T-cell (primary cell): ENCODE measurements at regions not wholly inside any gene's neighbourhood (a gene's known extent, or its start where the extent isn't known, plus 50 kb on each side); places are given as distances from the start of the nearest gene placed in this dataset.

Source experiments
- ATAC-seq, 4 experiments: fragments of 200-7000 bp in 3 of 4; fragments of 150-1000 bp in 1 of 4; cut with Tn5 transposase; replicated peaks in 1 of 4; 1 replicate in 3 of 4; 2 replicates in 1 of 4; pipeline ENCODE4 v1.10.0; 2021; ENCODE audit warnings: moderate library complexity in 3 of 4, mild to moderate bottlenecking in 2 of 4, moderate number of reproducible peaks in 1 of 4
- CTCF ChIA-PET, 2 donors: fragments of 300-600 bp; sonication (Branson Sonifier 250); formaldehyde crosslinking; loops; one replicate each; lab custom pipeline; 2022; ENCODE audit warnings: antibody characterized with exemption in 2 of 2; lab: Charles Lee
- POLR2A ChIA-PET, 2 donors: fragments of 300-600 bp; sonication (Branson Sonifier 250); formaldehyde crosslinking; loops; one replicate each; lab custom pipeline; 2022; ENCODE audit warnings: antibody characterized with exemption in 2 of 2; lab: Charles Lee
- DNase-seq, 35 experiments: peaks; one replicate each; pipeline versions ENCODE4 v3.0.0 to v3.0.0-alpha.2; 2013 to 2023
- H3K27ac ChIP-seq: one replicate; pipeline ENCODE4 v1.5.1; 2013; ENCODE audit warnings: low read length
- H3K27me3 ChIP-seq, 2 experiments: replicated peaks in 1 of 2; 1 replicate in 1 of 2; 2 replicates in 1 of 2; pipeline versions ENCODE4 v1.6.1 to v1.7.0; 2013; ENCODE audit warnings: low read length in 1 of 2, mixed read lengths in 1 of 2; ENCODE audit not compliant: control insufficient read depth in 2 of 2, insufficient read depth in 2 of 2; ENCODE audit errors: extremely low read depth in 1 of 2
- H3K36me3 ChIP-seq, 2 donors: 1 replicate in 1 of 2; 2 replicates in 1 of 2; pipeline versions ENCODE4 v1.6.1 to v1.7.0; 2013; ENCODE audit warnings: low read length in 1 of 2; ENCODE audit not compliant: control insufficient read depth in 2 of 2, insufficient read depth in 1 of 2; ENCODE audit errors: extremely low read depth in 1 of 2
- H3K4me1 ChIP-seq, 2 experiments: 1 replicate in 1 of 2; 2 replicates in 1 of 2; pipeline versions ENCODE4 v1.6.1 to v1.7.0; 2013; ENCODE audit warnings: low read length in 2 of 2, mixed read lengths in 1 of 2; ENCODE audit not compliant: insufficient read depth in 2 of 2, control insufficient read depth in 1 of 2; ENCODE audit errors: extremely low read depth in 1 of 2
- H3K4me3 ChIP-seq, 2 donors: 1 replicate in 1 of 2; 2 replicates in 1 of 2; pipeline versions ENCODE4 v1.5.1 to v1.7.0; 2013; ENCODE audit warnings: mild to moderate bottlenecking in 2 of 2, low read length in 1 of 2, moderate library complexity in 1 of 2; ENCODE audit not compliant: control insufficient read depth in 1 of 2; ENCODE audit errors: extremely low read depth in 1 of 2
- H3K9me3 ChIP-seq: 2 replicates; pipeline ENCODE4 v1.7.0; 2013
- H3K27ac Mint-ChIP-seq, 2 donors: one replicate each; pipeline ENCODE4 v1.8.0; 2020 to 2021; ENCODE audit warnings: mild to moderate bottlenecking in 2 of 2, mixed read lengths in 2 of 2
- H3K27me3 Mint-ChIP-seq, 2 donors: one replicate each; pipeline ENCODE4 v1.8.0; 2021 to 2022; ENCODE audit warnings: mixed read lengths in 2 of 2
- H3K36me3 Mint-ChIP-seq: one replicate; pipeline ENCODE4 v1.8.0; 2021; ENCODE audit warnings: mixed read lengths
- H3K4me1 Mint-ChIP-seq, 3 donors: one replicate each; pipeline ENCODE4 v1.8.0; 2020 to 2022; ENCODE audit warnings: mixed read lengths in 3 of 3, mild to moderate bottlenecking in 1 of 3
- H3K4me3 Mint-ChIP-seq, 3 donors: one replicate each; pipeline ENCODE4 v1.8.0; 2020 to 2022; ENCODE audit warnings: mild to moderate bottlenecking in 3 of 3, mixed read lengths in 3 of 3, moderate library complexity in 3 of 3
- H3K9me3 Mint-ChIP-seq, 3 donors: one replicate each; pipeline ENCODE4 v1.8.0; 2020 to 2022; ENCODE audit warnings: mixed read lengths in 3 of 3
- WGBS: methylation state at CpG from one replicate; pipeline ENCODE4 v1.1.5; 2013; ENCODE audit warnings: missing lambda C conversion rate; ENCODE audit not compliant: insufficient coverage; 5-methylcytosine and 5-hydroxymethylcytosine counted together

- ChIA-PET POLR2A (no interaction called here), CTCF (no interaction called here)
- Mint-ChIP-seq H3K9me3 (peaks cover 0 to 17% (median 13%) of the 10 kb centered on the region in 3 donors), H3K4me1 (no peaks in the 10 kb centered on the region), H3K27me3 (no peaks in the 10 kb centered on the region), H3K27ac (no peak overlapping the region), H3K36me3 (no peaks in the 10 kb centered on the region), H3K4me3 (no peak overlapping the region)
- Histone ChIP-seq H3K27ac (no peak overlapping the region), H3K9me3 (no peaks in the 10 kb centered on the region), H3K27me3 (no peaks in the 10 kb centered on the region), H3K4me1 (no peaks in the 10 kb centered on the region), H3K36me3 (no peaks in the 10 kb centered on the region), H3K4me3 (no peak overlapping the region)
- WGBS: no CpG with 5 or more reads among the region's 1 CpG
- no peak for DNase-seq
- ATAC-seq: no peak
Observed at GRCh38 chr2:228447266-228447915, 265.9 kb upstream of the SPHKAP start.

- Mint-ChIP-seq H3K9me3 (peaks cover 0 to 17% (median 13%) of the 10 kb centered on the region in 3 donors), H3K27ac (no peak overlapping the region), H3K27me3 (no peaks in the 10 kb centered on the region), H3K4me3 (no peak overlapping the region), H3K4me1 (no peaks in the 10 kb centered on the region), H3K36me3 (no peaks in the 10 kb centered on the region)
- Histone ChIP-seq H3K36me3 (no peaks in the 10 kb centered on the region), H3K27ac (no peak overlapping the region), H3K9me3 (no peaks in the 10 kb centered on the region), H3K27me3 (no peaks in the 10 kb centered on the region), H3K4me1 (no peaks in the 10 kb centered on the region), H3K4me3 (no peak overlapping the region)
- POLR2A ChIA-PET: no interaction called here
- CTCF ChIA-PET: no interaction called here
- ATAC-seq (no peak), DNase-seq (no peak)
- WGBS: 76% methylated on average over 3 of the region's 4 CpGs
Observed at GRCh38 chr2:228446734-228447133, 265.2 kb upstream of the SPHKAP start.

- ChIA-PET POLR2A (no interaction called here), CTCF (no interaction called here)
- Mint-ChIP-seq H3K36me3 (no peaks in the 10 kb centered on the region), H3K27ac (no peak overlapping the region), H3K4me3 (no peak overlapping the region), H3K9me3 (peaks cover 0 to 12% (median 10%) of the 10 kb centered on the region in 3 donors), H3K27me3 (no peaks in the 10 kb centered on the region), H3K4me1 (no peaks in the 10 kb centered on the region)
- DNase-seq (no peak), ATAC-seq (no peak)
- Histone ChIP-seq H3K9me3 (no peaks in the 10 kb centered on the region), H3K27me3 (no peaks in the 10 kb centered on the region), H3K36me3 (no peaks in the 10 kb centered on the region), H3K4me3 (no peak overlapping the region), H3K4me1 (no peaks in the 10 kb centered on the region), H3K27ac (no peak overlapping the region)
- 69% methylated on average over 3 of the region's 4 CpGs for WGBS
Observed at GRCh38 chr2:228444161-228444560, 262.7 kb upstream of the SPHKAP start.

GRCh38 chr2:228433721-228434120 lies 252.2 kb upstream of the SPHKAP start:
- Histone ChIP-seq H3K4me3 (no peak overlapping the region), H3K9me3 (no peaks in the 10 kb centered on the region), H3K36me3 (no peaks in the 10 kb centered on the region), H3K4me1 (no peaks in the 10 kb centered on the region), H3K27me3 (no peaks in the 10 kb centered on the region), H3K27ac (no peak overlapping the region)
- no peaks in the 10 kb centered on the region for H3K36me3 Mint-ChIP-seq
- H3K27ac Mint-ChIP-seq: no peak overlapping the region
- ChIA-PET POLR2A (no interaction called here), CTCF (no interaction called here)
- ATAC-seq: no peak
- H3K9me3 Mint-ChIP-seq: peaks cover 8 to 22% (median 9%) of the 10 kb centered on the region in 3 donors
- H3K27me3 Mint-ChIP-seq: no peaks in the 10 kb centered on the region
- H3K4me3 Mint-ChIP-seq: no peak overlapping the region
- no peak for DNase-seq
- no peaks in the 10 kb centered on the region for H3K4me1 Mint-ChIP-seq

GRCh38 chr2:228432116-228432515 lies 250.6 kb upstream of the SPHKAP start:
- no peak for ATAC-seq
- H3K4me1 Mint-ChIP-seq: no peaks in the 10 kb centered on the region
- peaks cover 22 to 30% (median 23%) of the 10 kb centered on the region in 3 donors for H3K9me3 Mint-ChIP-seq
- WGBS: no CpG with 5 or more reads among the region's 4 CpGs
- no peaks in the 10 kb centered on the region for H3K27me3 Mint-ChIP-seq
- no peak for DNase-seq
- Histone ChIP-seq H3K4me3 (no peak overlapping the region), H3K27me3 (no peaks in the 10 kb centered on the region), H3K9me3 (no peaks in the 10 kb centered on the region), H3K27ac (no peak overlapping the region), H3K36me3 (no peaks in the 10 kb centered on the region), H3K4me1 (no peaks in the 10 kb centered on the region)
- no peak overlapping the region for H3K27ac Mint-ChIP-seq
- H3K4me3 Mint-ChIP-seq: no peak overlapping the region
- ChIA-PET POLR2A (no interaction called here), CTCF (no interaction called here)
- no peaks in the 10 kb centered on the region for H3K36me3 Mint-ChIP-seq

GRCh38 chr2:228430986-228431385 lies 249.5 kb upstream of the SPHKAP start:
- Mint-ChIP-seq H3K27ac (no peak overlapping the region), H3K36me3 (no peaks in the 10 kb centered on the region), H3K4me3 (no peak overlapping the region), H3K27me3 (no peaks in the 10 kb centered on the region), H3K9me3 (peaks cover 23 to 30% (median 25%) of the 10 kb centered on the region in 3 donors), H3K4me1 (no peaks in the 10 kb centered on the region)
- Histone ChIP-seq H3K27ac (no peak overlapping the region), H3K9me3 (peaks cover 3% of the 10 kb centered on the region), H3K27me3 (no peaks in the 10 kb centered on the region), H3K4me1 (no peaks in the 10 kb centered on the region), H3K4me3 (no peak overlapping the region), H3K36me3 (no peaks in the 10 kb centered on the region)
- ChIA-PET CTCF (no interaction called here), POLR2A (interaction anchor here in 1 of 2 donors (0.6 kb wide), 1 partner anchor 428 kb away, joined by 3 read pairs; no protein-coding TSS in a partner anchor)
- no peak for ATAC-seq
- WGBS: 38% methylated on average over 1 of the region's 1 CpG
- no peak for DNase-seq
